ENCODE measurements at regions not wholly inside any gene's neighbourhood (a gene's known extent, or its start where the extent isn't known, plus 50 kb on each side); places are given as distances from the start of the nearest gene placed in this dataset.
"Not testable (repeated sequence)": the region's sequence is repeated elsewhere in the genome, so short reads cannot be mapped to it uniquely, and the experiment has no call there.

DNA sequence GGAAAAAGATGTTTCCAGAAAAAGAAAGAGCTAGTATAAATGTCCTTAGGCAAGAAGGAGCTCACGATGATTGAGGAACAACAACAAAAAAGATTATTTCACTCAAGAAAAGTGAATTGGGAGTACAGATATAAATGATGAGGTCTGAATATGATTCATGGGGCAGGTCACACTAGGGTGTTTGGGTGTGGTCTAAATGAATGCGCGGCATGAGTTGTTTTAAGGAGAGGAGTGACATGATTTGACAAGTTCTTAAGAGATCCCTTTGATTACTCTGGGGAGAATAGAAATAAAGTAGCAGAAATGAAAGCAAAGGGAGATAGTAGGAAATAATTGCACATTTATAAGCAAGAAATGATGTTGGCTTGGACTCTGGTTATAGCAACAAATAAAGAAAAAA lies 59.3 kb downstream of the NUTM2D start:
- H3K9me3 Mint-ChIP-seq (ENCODE audit: low read depth); CTCF ChIA-PET; ATAC-seq: not testable (repeated sequence)

DNA sequence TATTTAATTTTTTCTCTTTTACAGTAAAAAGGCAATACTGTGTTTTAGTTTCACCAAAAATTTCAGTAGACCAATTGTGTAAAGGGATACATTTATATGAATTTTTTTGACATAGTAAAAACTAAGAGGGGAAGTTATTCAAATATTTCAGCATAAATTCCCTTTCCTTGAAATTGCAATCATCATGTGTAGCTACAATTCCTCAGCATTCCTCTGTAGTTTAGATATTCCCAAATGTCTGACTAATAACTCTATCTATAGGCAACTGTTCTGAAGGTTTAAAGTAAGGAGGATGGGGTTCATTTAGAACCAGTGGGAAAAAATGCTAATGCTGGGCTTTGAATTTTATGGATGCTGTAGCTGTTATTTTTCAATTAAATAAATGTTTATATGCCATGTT lies 65.1 kb downstream of the NUTM2D start:
- not testable (repeated sequence) for H3K36me3 Mint-ChIP-seq; H3K9me3 Mint-ChIP-seq (ENCODE audit: low read depth); H3K4me1 Mint-ChIP-seq

More for the DNA sequence above, 59.3 kb downstream of the NUTM2D start:
- H3K27ac Mint-ChIP-seq, H3K4me3 Mint-ChIP-seq, H3K36me3 Mint-ChIP-seq, H3K4me1 Mint-ChIP-seq, DNase-seq: not testable (repeated sequence)
- peaks cover 26% of the 10 kb centered on the region for H3K27me3 Mint-ChIP-seq

GRCh38 chr10:87424697-87425373 lies 67.3 kb downstream of the NUTM2D start:
- H3K27me3 Mint-ChIP-seq: peaks cover 29% of the 10 kb centered on the region
- DNase-seq; H3K4me1 Mint-ChIP-seq; H3K4me3 Mint-ChIP-seq; H3K27ac Mint-ChIP-seq; ATAC-seq; H3K9me3 Mint-ChIP-seq (ENCODE audit: low read depth); H3K36me3 Mint-ChIP-seq; CTCF ChIA-PET: not testable (repeated sequence)

More for the DNA sequence above, 65.1 kb downstream of the NUTM2D start:
- ATAC-seq, DNase-seq, H3K27ac Mint-ChIP-seq, H3K4me3 Mint-ChIP-seq, CTCF ChIA-PET: not testable (repeated sequence)
- peaks cover 25% of the 10 kb centered on the region for H3K27me3 Mint-ChIP-seq

- H3K4me1 Mint-ChIP-seq; DNase-seq; CTCF ChIA-PET; H3K4me3 Mint-ChIP-seq; H3K9me3 Mint-ChIP-seq (ENCODE audit: low read depth); ATAC-seq; H3K27me3 Mint-ChIP-seq; H3K36me3 Mint-ChIP-seq; H3K27ac Mint-ChIP-seq: not testable (repeated sequence)
Measured at GRCh38 chr10:87433836-87434235, 70.9 kb upstream of the MINPP1 start.

DNA sequence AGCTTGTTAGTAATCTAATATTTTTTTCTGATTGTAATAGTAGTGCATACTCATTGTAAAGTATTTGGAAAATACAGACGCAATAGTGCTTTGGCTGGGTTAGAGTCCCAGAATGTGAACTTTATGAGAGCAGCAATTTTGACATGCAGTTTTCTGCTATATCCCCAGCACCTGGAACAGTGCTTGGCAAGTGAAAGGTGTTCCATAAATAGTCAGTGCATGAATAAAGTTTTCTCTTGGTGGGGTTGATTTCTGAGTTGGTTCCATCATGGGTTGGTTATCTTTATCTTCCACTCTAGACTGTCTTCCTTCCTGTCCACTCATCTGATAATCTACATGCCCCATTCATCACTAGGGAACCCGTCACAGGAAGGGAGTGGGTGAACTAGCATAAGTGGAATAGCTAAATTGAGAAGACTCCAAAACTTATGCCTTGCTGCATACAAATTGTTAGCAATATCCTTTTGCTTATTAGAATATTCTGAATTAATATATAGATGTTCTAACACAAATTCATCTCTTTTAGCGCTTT lies 69.3 kb upstream of the MINPP1 start:
- H3K27me3 Mint-ChIP-seq; ATAC-seq; CTCF ChIA-PET; H3K36me3 Mint-ChIP-seq; H3K9me3 Mint-ChIP-seq (ENCODE audit: low read depth); DNase-seq; H3K4me3 Mint-ChIP-seq; H3K27ac Mint-ChIP-seq; H3K4me1 Mint-ChIP-seq: not testable (repeated sequence)

- ATAC-seq (peak; percentile 95), DNase-seq (peak; percentile 49)
- H3K9me3 Mint-ChIP-seq (ENCODE audit: low read depth); H3K4me3 Mint-ChIP-seq; H3K27me3 Mint-ChIP-seq; CTCF ChIA-PET; H3K27ac Mint-ChIP-seq; H3K4me1 Mint-ChIP-seq; H3K36me3 Mint-ChIP-seq: not testable (repeated sequence)
Measured at GRCh38 chr10:87436104-87436503, 68.6 kb upstream of the MINPP1 start.

DNA sequence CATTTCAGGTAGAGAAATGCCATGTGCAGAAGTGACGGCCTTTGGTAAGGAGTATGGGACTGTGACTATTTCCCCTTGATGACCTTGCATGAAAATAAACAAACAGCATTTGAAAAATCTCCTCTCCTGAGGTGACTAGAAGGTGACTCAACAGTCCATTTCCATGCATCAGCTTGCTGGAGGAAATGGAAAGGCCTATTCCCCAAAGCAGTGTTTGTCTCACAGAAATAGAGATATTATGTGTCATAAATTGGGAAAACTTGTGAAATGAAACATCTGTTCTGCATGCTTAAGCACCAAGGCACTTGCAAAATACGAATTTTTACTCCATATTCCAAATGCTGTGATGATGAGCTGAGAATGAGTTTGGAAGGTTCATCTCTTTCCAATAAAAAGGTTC lies 67.2 kb upstream of the MINPP1 start:
- H3K4me1 Mint-ChIP-seq; H3K27ac Mint-ChIP-seq; H3K36me3 Mint-ChIP-seq; DNase-seq; H3K4me3 Mint-ChIP-seq; H3K9me3 Mint-ChIP-seq (ENCODE audit: low read depth); H3K27me3 Mint-ChIP-seq; ATAC-seq; CTCF ChIA-PET: not testable (repeated sequence)
